Endothelial cell (in vitro differentiated cells): ENCODE measurements at regions not wholly inside any gene's neighbourhood (a gene's known extent, or its start where the extent isn't known, plus 50 kb on each side); places are given as distances from the start of the nearest gene placed in this dataset.

ENCODE experiments used
- DNase-seq: peaks from one replicate; pipeline ENCODE4 v3.0.0; 2021; ENCODE audit warnings: low spot score
- H3K27ac Mint-ChIP-seq: one replicate; pipeline ENCODE4 v1.8.0; 2021; ENCODE audit warnings: mixed read lengths, inconsistent platforms; ENCODE audit not compliant: unreplicated experiment
- H3K27me3 Mint-ChIP-seq: one replicate; pipeline ENCODE4 v1.8.0; 2021; ENCODE audit warnings: mild to moderate bottlenecking, moderate library complexity, mixed read lengths, inconsistent platforms; ENCODE audit not compliant: unreplicated experiment
- H3K36me3 Mint-ChIP-seq: one replicate; pipeline ENCODE4 v1.8.0; 2021; ENCODE audit warnings: mild to moderate bottlenecking, low read depth, mixed read lengths, inconsistent platforms; ENCODE audit not compliant: unreplicated experiment
- H3K4me1 Mint-ChIP-seq: one replicate; pipeline ENCODE4 v1.8.0; 2021; ENCODE audit warnings: mild to moderate bottlenecking, mixed read lengths, inconsistent platforms; ENCODE audit not compliant: unreplicated experiment
- H3K4me3 Mint-ChIP-seq: one replicate; pipeline ENCODE4 v1.8.0; 2021; ENCODE audit warnings: mild to moderate bottlenecking, mixed read lengths, inconsistent platforms; ENCODE audit not compliant: unreplicated experiment
- H3K9me3 Mint-ChIP-seq: one replicate; pipeline ENCODE4 v1.8.0; 2021; ENCODE audit warnings: mixed read lengths, inconsistent platforms; ENCODE audit not compliant: unreplicated experiment
- CTCF ChIP-seq: fragments of 200-600 bp; sonication (generic); IDR thresholded peaks from one replicate; pipeline ENCODE4 v1.5.0; 2021; ENCODE audit warnings: antibody characterized with exemption; ENCODE audit not compliant: unreplicated experiment

GRCh38 chr5:141793403-141793802, 84.8 kb downstream of the PCDH1 start:
- H3K36me3 Mint-ChIP-seq, result no peaks in the 10 kb centered on the region
- H3K27ac Mint-ChIP-seq, result no peak overlapping the region
- DNase-seq, result no peak
- no peaks in the 10 kb centered on the region for H3K9me3 Mint-ChIP-seq
- H3K4me3 Mint-ChIP-seq, result no peak overlapping the region
- peaks cover 21% of the 10 kb centered on the region for H3K4me1 Mint-ChIP-seq
- no peak for TF ChIP-seq CTCF
- H3K27me3 Mint-ChIP-seq, result peaks cover 6% of the 10 kb centered on the region

GRCh38 chr5:141790630-141791029, 87.6 kb downstream of the PCDH1 start:
- Mint-ChIP-seq H3K9me3 (no peaks in the 10 kb centered on the region), H3K27ac (no peak overlapping the region), H3K27me3 (no peaks in the 10 kb centered on the region), H3K4me3 (no peak overlapping the region), H3K4me1 (peaks cover 24% of the 10 kb centered on the region), H3K36me3 (no peaks in the 10 kb centered on the region)
- no peak for DNase-seq
- TF ChIP-seq CTCF, result no peak

- Mint-ChIP-seq H3K36me3 (no peaks in the 10 kb centered on the region), H3K4me3 (peak overlapping the region; percentile 16), H3K27ac (no peak overlapping the region), H3K27me3 (peaks cover 2% of the 10 kb centered on the region), H3K4me1 (peaks cover 24% of the 10 kb centered on the region), H3K9me3 (no peaks in the 10 kb centered on the region)
- DNase-seq, result no peak
- TF ChIP-seq CTCF, result no peak
Observed at GRCh38 chr5:141789330-141789729, 88.9 kb downstream of the PCDH1 start.

GRCh38 chr5:141788296-141788970, 89.8 kb downstream of the PCDH1 start:
- no peak overlapping the region for H3K27ac Mint-ChIP-seq

More at GRCh38 chr5:141788296-141788970, 89.8 kb downstream of the PCDH1 start:
- Mint-ChIP-seq H3K4me3 (no peak overlapping the region), H3K9me3 (no peaks in the 10 kb centered on the region), H3K27me3 (peaks cover 5% of the 10 kb centered on the region), H3K36me3 (no peaks in the 10 kb centered on the region), H3K4me1 (peaks cover 28% of the 10 kb centered on the region)
- TF ChIP-seq CTCF, result no peak
- no peak for DNase-seq
